WTC11 (cell line): ENCODE measurements at regions not wholly inside any gene's neighbourhood (a gene's known extent, or its start where the extent isn't known, plus 50 kb on each side); places are given as distances from the start of the nearest gene placed in this dataset.

Experiments used
- ATAC-seq: fragments of 200-7000 bp; cut with Tn5 transposase; 2 replicates; pipeline ENCODE4 v1.10.0; 2021; ENCODE audit warnings: mild to moderate bottlenecking, moderate library complexity
- CTCF ChIA-PET: fragments of 300-600 bp; sonication (Branson Sonifier 250); formaldehyde crosslinking; loops from one replicate; lab custom pipeline; 2021; ENCODE audit warnings: antibody characterized with exemption; lab: Charles Lee
- POLR2A ChIA-PET: fragments of 350-600 bp; sonication (Branson Sonifier 250); formaldehyde crosslinking; loops from one replicate; lab custom pipeline; 2021; ENCODE audit warnings: antibody characterized with exemption; lab: Charles Lee
- DNase-seq: peaks from one replicate; pipeline ENCODE4 v3.0.0; 2021; ENCODE audit warnings: low spot score
- H3K27ac Mint-ChIP-seq: 2 replicates; pipeline ENCODE4 v1.8.0; 2021; ENCODE audit warnings: mixed read lengths
- H3K27me3 Mint-ChIP-seq: 2 replicates; pipeline ENCODE4 v1.8.0; 2021; ENCODE audit warnings: low read depth, mild to moderate bottlenecking, moderate library complexity, mixed read lengths
- H3K36me3 Mint-ChIP-seq: 2 replicates; pipeline ENCODE4 v1.8.0; 2021; ENCODE audit warnings: mixed read lengths
- H3K4me1 Mint-ChIP-seq: 2 replicates; pipeline ENCODE4 v1.8.0; 2022; ENCODE audit warnings: mixed read lengths
- H3K4me3 Mint-ChIP-seq: 2 replicates; pipeline ENCODE4 v1.8.0; 2021; ENCODE audit warnings: mild to moderate bottlenecking, moderate library complexity, mixed read lengths
- H3K9me3 Mint-ChIP-seq: 2 replicates; pipeline ENCODE4 v1.8.0; 2021; ENCODE audit warnings: mixed read lengths
- AFF4 ChIP-seq: sonication (generic); formaldehyde crosslinking; IDR thresholded peaks from 2 replicates; pipeline ENCODE4 v1.8.1; 2023; ENCODE audit warnings: mild to moderate bottlenecking, missing genetic modification reagents, borderline replicate concordance
- ATF3 ChIP-seq: sonication (generic); formaldehyde crosslinking; conservative IDR thresholded peaks from 2 replicates; pipeline ENCODE4 v1.8.1; 2022; ENCODE audit warnings: mild to moderate bottlenecking, missing genetic modification reagents
- ATF6 ChIP-seq: sonication (generic); formaldehyde crosslinking; IDR thresholded peaks from 2 replicates; pipeline ENCODE4 v1.8.1; 2023; ENCODE audit warnings: mild to moderate bottlenecking, missing genetic modification reagents
- CDX4 ChIP-seq: fragments of 250-450 bp; sonication (Bioruptor Pico); IDR thresholded peaks from 2 replicates; pipeline ENCODE4 v1.9.0; 2021; ENCODE audit warnings: moderate library complexity, mild to moderate bottlenecking, inconsistent platforms, borderline replicate concordance
- E2F4 ChIP-seq: sonication (generic); formaldehyde crosslinking; IDR thresholded peaks from 2 replicates; pipeline ENCODE4 v1.8.1; 2022; ENCODE audit warnings: low read depth, mild to moderate bottlenecking, moderate library complexity, missing genetic modification reagents, borderline replicate concordance
- ELF4 ChIP-seq: sonication (generic); formaldehyde crosslinking; IDR thresholded peaks from 2 replicates; pipeline ENCODE4 v1.8.1; 2022; ENCODE audit warnings: low read depth, mild to moderate bottlenecking, moderate library complexity, missing genetic modification reagents
- EMX1 ChIP-seq: fragments of 250-450 bp; sonication (Bioruptor Pico); IDR thresholded peaks from 2 replicates; pipeline ENCODE4 v1.8.0; 2021; ENCODE audit warnings: mild to moderate bottlenecking
- ETV6 ChIP-seq: sonication (generic); formaldehyde crosslinking; IDR thresholded peaks from 2 replicates; pipeline ENCODE4 v1.8.1; 2022; ENCODE audit warnings: mild to moderate bottlenecking, missing genetic modification reagents
- FOXJ3 ChIP-seq: sonication (generic); formaldehyde crosslinking; IDR thresholded peaks from 2 replicates; pipeline ENCODE4 v1.9.0; 2021; ENCODE audit warnings: missing genetic modification reagents, mild to moderate bottlenecking, borderline replicate concordance
- FOXK1 ChIP-seq: sonication (generic); formaldehyde crosslinking; IDR thresholded peaks from 2 replicates; pipeline ENCODE4 v1.8.0; 2022; ENCODE audit warnings: mild to moderate bottlenecking, moderate library complexity, missing genetic modification reagents
- NFE2L1 ChIP-seq: sonication (generic); formaldehyde crosslinking; IDR thresholded peaks from 2 replicates; pipeline ENCODE4 v1.8.1; 2023; ENCODE audit warnings: missing genetic modification reagents
- NFYB ChIP-seq: sonication (generic); formaldehyde crosslinking; conservative IDR thresholded peaks from 2 replicates; pipeline ENCODE4 v1.8.0; 2022; ENCODE audit warnings: low read depth, missing genetic modification reagents
- NR2C2 ChIP-seq: sonication (generic); formaldehyde crosslinking; IDR thresholded peaks from 2 replicates; pipeline ENCODE4 v1.8.0; 2022; ENCODE audit warnings: mild to moderate bottlenecking, missing genetic modification reagents
- SOX15 ChIP-seq: fragments of 250-450 bp; sonication (Bioruptor Pico); IDR thresholded peaks from 2 replicates; pipeline ENCODE4 v1.9.0; 2021; ENCODE audit warnings: mild to moderate bottlenecking
- USF1 ChIP-seq: sonication (generic); formaldehyde crosslinking; IDR thresholded peaks from 2 replicates; pipeline ENCODE4 v1.8.0; 2022; ENCODE audit warnings: mild to moderate bottlenecking, missing genetic modification reagents
- ZNF219 ChIP-seq: sonication (generic); formaldehyde crosslinking; IDR thresholded peaks from 2 replicates; pipeline ENCODE4 v1.8.0; 2023; ENCODE audit warnings: missing genetic modification reagents, mild to moderate bottlenecking, borderline replicate concordance
- ZNF232 ChIP-seq: sonication (generic); formaldehyde crosslinking; IDR thresholded peaks from 2 replicates; pipeline ENCODE4 v1.8.0; 2022; ENCODE audit warnings: mild to moderate bottlenecking, missing genetic modification reagents
- ZNF263 ChIP-seq: sonication (generic); formaldehyde crosslinking; IDR thresholded peaks from 2 replicates; pipeline ENCODE4 v1.8.1; 2022; ENCODE audit warnings: low read depth, mild to moderate bottlenecking, moderate library complexity, missing genetic modification reagents
- ZNF423 ChIP-seq: fragments of 250-450 bp; sonication (Bioruptor Pico); IDR thresholded peaks from 2 replicates; pipeline ENCODE4 v2.1.2; 2022; ENCODE audit warnings: mild to moderate bottlenecking, moderate library complexity
- ZNF512 ChIP-seq: sonication (generic); formaldehyde crosslinking; IDR thresholded peaks from 2 replicates; pipeline ENCODE4 v1.8.1; 2022; ENCODE audit warnings: missing genetic modification reagents, borderline replicate concordance
- ZNF532 ChIP-seq: fragments of 250-450 bp; sonication (Bioruptor Pico); IDR thresholded peaks from 2 replicates; pipeline ENCODE4 v1.9.0; 2021; ENCODE audit warnings: mild to moderate bottlenecking, borderline replicate concordance
- ZNF671 ChIP-seq: fragments of 250-450 bp; sonication (Bioruptor Pico); IDR thresholded peaks from 2 replicates; pipeline ENCODE4 v1.8.0; 2021; ENCODE audit warnings: mild to moderate bottlenecking

GRCh38 chr4:23036503-23036902, 343.8 kb downstream of the GBA3 start (continued):
- TF ChIP-seq ATF3 (CRISPR knock-in tag) (no peak), USF1 (CRISPR knock-in tag) (no peak), ZNF232 (CRISPR knock-in tag) (no peak), ZNF671 (CRISPR knock-in tag) (no peak), ATF6 (no peak), NFE2L1 (CRISPR knock-in tag) (no peak), E2F4 (no peak)

GRCh38 chr4:23035521-23036056, 342.9 kb downstream of the GBA3 start:
- DNase-seq (no peak), ATAC-seq (no peak)
- peaks cover 7% of the 10 kb centered on the region for H3K9me3 Mint-ChIP-seq
- H3K36me3 Mint-ChIP-seq = no peaks in the 10 kb centered on the region
- no peak overlapping the region for H3K4me3 Mint-ChIP-seq
- peaks cover 26% of the 10 kb centered on the region for H3K27me3 Mint-ChIP-seq
- H3K27ac Mint-ChIP-seq = no peak overlapping the region
- CTCF ChIA-PET = no interaction called here
- POLR2A ChIA-PET = no interaction called here
- H3K4me1 Mint-ChIP-seq = peaks cover 35% of the 10 kb centered on the region
- TF ChIP-seq ETV6 (no peak), ELF4 (no peak), AFF4 (CRISPR knock-in tag) (no peak), SOX15 (CRISPR knock-in tag) (no peak), FOXJ3 (CRISPR knock-in tag) (no peak), FOXK1 (CRISPR knock-in tag) (no peak), ZNF532 (no peak), EMX1 (CRISPR knock-in tag) (no peak), ZNF219 (CRISPR knock-in tag) (no peak), ZNF263 (CRISPR knock-in tag) (no peak), NR2C2 (CRISPR knock-in tag) (no peak), NFYB (CRISPR knock-in tag) (no peak), ZNF512 (CRISPR knock-in tag) (no peak), CDX4 (CRISPR knock-in tag) (no peak), ZNF423 (CRISPR knock-in tag) (no peak)
